NCI-H2227 (cell line): ENCODE measurements at regions not wholly inside any gene's neighbourhood (a gene's known extent, or its start where the extent isn't known, plus 50 kb on each side); places are given as distances from the start of the nearest gene placed in this dataset.
"Not testable (repeated sequence)": the region's sequence is repeated elsewhere in the genome, so short reads cannot be mapped to it uniquely, and the experiment has no call there.

Source experiments
- DNase-seq: peaks from one replicate; lab custom pipeline; 2025; ENCODE audit not compliant: unreplicated experiment; lab: John Stamatoyannopoulos, UW

- no peak for DNase-seq
Measured at GRCh38 chr3:153640689-153641665, 479.0 kb downstream of the RAP2B start.

GRCh38 chr3:153642576-153642975 is 478.6 kb upstream of the ARHGEF26 start:
- DNase-seq, result not testable (repeated sequence)

- not testable (repeated sequence) for DNase-seq
Measured at GRCh38 chr3:153643471-153643870, 477.7 kb upstream of the ARHGEF26 start.

GRCh38 chr3:153649286-153649839 is 471.8 kb upstream of the ARHGEF26 start:
- DNase-seq, result no peak

- no peak for DNase-seq
Measured at GRCh38 chr3:153652076-153652475, 469.1 kb upstream of the ARHGEF26 start.

GRCh38 chr3:153657046-153657445 is 464.1 kb upstream of the ARHGEF26 start:
- DNase-seq, result no peak

- DNase-seq, result no peak
Measured at GRCh38 chr3:153657461-153657860, 463.7 kb upstream of the ARHGEF26 start.

- DNase-seq, result no peak
Measured at GRCh38 chr3:153658136-153658535, 463.1 kb upstream of the ARHGEF26 start.

GRCh38 chr3:153666991-153667740 is 454.0 kb upstream of the ARHGEF26 start:
- no peak for DNase-seq

GRCh38 chr3:153669527-153669926 is 451.7 kb upstream of the ARHGEF26 start:
- no peak for DNase-seq

DNA sequence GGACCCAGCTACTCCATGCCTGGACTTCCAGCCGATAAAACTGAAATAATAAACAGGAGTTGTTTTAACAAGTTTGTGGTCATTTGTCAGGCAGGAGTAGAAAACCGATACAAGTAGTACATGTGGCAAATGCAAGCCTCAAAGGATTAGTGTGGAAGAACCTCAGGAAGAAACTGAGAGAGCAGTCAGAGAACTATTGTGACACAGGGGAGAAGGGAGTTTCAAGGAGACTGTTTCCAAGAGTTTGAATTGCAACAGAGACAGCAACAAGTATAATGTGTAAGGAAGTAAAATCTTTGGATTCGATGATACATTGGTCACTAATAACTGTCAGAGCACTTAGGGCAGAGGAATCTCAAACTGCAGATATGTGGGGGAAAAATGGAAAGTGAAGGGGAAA is 450.6 kb upstream of the ARHGEF26 start:
- no peak for DNase-seq

- no peak for DNase-seq
Measured at GRCh38 chr3:153673853-153674252, 447.3 kb upstream of the ARHGEF26 start.

DNA sequence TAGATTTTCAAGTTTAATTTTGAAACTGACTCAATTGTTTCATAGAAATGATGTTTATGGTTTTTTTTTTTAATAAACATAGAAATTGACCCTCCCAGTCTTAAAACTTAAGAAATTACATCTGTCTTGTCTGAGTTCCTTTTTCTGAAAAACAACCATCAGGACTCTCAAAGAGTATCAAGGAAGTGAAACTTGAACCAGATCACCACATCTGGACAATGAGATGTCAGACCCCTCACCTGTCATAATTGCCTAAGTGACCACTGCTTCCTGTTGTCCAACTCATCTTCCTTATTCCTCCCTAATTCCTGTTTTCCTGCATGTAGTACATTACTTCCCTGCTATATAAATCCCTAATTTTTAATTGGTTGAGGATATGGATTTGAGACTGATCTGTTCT is 441.5 kb upstream of the ARHGEF26 start:
- DNase-seq, result no peak

DNA sequence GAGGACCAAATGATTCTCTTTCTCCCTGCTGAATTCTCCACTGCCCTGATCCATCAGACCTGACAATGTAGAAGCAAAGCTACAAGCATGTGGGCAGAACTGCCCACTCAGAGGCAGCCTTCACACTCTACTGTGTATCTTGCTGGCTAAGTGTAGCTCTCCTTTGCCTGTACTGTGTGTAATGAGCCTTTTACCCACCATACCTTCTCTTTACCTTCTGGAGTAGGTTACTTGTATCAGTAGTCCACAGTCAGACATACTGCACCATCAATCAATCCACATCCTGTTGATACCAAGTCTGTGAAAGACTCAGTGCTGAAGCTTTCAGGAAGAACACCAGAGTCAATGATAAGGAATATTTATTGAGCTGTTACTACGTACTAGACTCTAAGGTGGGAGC is 440.7 kb upstream of the ARHGEF26 start:
- no peak for DNase-seq

GRCh38 chr3:153681057-153681456 is 440.1 kb upstream of the ARHGEF26 start:
- DNase-seq, result no peak

GRCh38 chr3:153688301-153689120 is 432.7 kb upstream of the ARHGEF26 start:
- no peak for DNase-seq

- no peak for DNase-seq
Measured at GRCh38 chr3:153693207-153693606, 428.0 kb upstream of the ARHGEF26 start.

DNA sequence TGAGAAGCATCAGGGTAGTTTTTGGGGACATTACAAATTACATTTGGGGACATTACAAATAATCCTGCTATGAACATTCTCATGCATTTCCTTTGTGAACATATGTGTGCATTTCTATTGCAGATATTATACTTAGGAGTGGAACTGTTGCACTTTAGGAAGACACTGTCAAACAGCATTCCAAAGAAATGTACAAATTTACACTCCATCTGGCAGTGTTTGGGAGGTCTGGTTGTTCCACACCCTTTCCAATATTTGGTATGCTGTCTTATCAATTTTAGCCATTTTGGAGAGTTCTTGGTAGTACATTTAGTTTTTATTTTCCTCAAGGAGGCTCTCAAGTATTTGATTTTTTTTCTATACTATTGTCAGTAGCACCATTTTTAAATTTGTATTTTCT is 419.1 kb upstream of the ARHGEF26 start:
- no peak for DNase-seq

GRCh38 chr3:153704115-153704514 is 417.1 kb upstream of the ARHGEF26 start:
- no peak for DNase-seq

GRCh38 chr3:153706706-153707105 is 414.5 kb upstream of the ARHGEF26 start:
- DNase-seq, result no peak

DNA sequence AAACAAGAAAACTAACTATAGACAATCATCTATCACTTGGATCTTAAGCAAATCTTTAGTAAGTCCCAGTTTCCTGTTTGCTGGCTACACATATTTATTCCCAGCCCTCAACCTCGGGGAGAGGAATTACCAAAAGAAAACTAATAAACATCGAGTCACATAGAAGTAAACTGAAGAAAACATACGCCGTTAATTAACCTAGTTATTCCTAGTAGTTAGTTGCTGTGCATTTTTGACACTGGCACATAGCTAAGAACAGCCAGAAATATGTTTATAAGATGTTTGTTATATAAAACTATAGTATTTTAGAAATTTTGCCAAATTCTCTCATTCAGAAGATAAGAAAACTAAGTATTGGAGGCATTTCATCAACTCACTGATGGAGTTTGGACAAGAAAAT is 407.2 kb upstream of the ARHGEF26 start:
- no peak for DNase-seq
